NCI-H748 (cell line): ENCODE measurements at regions not wholly inside any gene's neighbourhood (a gene's known extent, or its start where the extent isn't known, plus 50 kb on each side); places are given as distances from the start of the nearest gene placed in this dataset.

Experiments
- DNase-seq: peaks from one replicate; lab custom pipeline; 2025; ENCODE audit not compliant: unreplicated experiment; lab: John Stamatoyannopoulos, UW

DNA sequence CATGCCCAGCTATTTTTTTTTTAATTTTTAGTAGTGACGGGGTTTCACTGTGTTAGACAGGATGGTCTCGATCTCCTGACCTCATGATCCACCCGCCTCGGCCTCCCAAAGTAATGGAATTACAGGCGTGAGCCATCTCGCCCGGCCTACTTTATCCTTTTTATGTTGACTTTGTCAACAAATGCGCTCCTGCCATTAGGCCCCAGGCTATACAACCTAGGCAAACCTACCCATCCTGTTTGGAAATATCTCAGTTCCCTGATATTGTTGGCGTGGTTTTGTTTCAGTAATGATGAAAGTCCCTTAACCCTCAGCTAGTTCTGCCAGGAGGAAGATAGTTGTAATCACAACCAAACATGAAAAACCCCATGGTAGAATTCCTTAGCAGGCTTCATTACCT, 249.4 kb upstream of the SOX11 start:
- peak; percentile 15 for DNase-seq

DNA sequence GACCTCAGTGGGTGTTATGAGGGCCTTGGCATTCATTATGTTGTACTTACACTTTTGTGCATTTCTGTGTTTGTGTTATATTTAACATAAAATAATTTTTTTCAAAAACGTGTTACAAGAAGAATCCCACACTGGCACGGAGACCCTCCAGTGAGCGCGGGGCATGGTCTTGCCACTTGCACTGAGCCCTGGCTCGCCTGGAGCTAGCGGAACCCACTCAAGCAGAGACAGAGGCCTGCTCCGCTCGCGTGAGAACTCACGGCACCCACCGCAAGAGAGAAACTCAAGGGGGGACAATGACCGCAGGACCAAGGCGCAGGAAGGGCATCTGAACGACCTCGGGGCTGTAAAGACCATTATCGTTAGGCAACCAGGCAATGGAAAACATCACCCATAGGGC, 248.0 kb upstream of the SOX11 start:
- no peak for DNase-seq

DNA sequence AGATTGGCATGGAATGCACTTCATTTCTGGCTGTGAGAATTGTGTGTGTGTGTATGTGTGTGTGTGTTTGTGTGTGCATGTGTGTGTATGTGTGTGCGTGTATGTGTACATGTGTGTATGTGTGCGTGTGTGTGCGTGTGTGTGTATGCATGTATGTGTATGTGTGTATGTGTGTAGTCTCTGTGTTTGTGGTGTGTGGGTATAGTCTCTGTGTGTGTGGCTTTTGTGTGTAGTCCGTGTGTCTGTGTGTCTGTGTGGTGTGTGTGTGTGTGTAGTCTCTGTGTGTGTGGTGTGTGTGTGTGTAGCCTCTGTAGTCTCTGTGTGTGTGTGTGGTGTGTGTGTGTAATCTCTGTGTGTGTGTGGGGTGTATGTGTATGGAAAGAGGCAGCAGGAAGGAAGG, 247.3 kb upstream of the SOX11 start:
- DNase-seq = no peak

DNA sequence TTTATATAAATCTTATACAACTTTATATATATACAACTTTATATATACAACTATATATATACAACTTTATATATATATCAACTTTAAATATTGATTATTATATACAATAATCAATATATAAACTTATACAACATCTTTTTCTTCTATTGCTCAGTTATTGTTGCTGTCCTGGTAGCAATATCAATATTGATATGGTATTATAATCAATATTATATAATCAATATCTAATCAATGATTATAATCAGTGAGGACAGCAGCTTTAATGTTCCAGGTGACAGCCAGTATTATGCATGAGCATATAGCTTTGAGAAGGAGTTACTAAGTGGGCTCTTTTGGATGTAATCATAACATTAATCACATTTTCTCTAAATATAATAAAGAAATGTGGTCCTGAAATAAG, 242.3 kb upstream of the SOX11 start:
- DNase-seq = no peak

GRCh38 chr2:5453220-5454050, 238.7 kb upstream of the SOX11 start:
- DNase-seq = no peak

DNA sequence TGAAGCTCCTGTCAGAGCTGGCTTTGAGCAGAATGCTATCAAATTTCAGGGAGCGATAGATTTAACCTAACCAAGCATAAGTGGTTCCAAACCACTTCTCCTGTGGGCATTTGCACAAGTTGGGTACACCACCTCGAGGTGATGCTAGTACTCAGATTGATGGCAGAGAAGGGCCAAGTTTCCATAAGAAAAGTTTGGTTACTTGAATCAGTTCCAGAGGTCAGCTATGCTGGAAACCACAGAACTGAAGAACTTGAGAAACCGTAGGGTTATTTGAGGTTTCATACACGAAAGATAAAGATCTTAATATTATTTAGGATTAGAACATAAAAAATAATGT, 238.2 kb upstream of the SOX11 start:
- no peak for DNase-seq

GRCh38 chr2:5459041-5459440, 233.1 kb upstream of the SOX11 start:
- DNase-seq = no peak

GRCh38 chr2:5464657-5465056, 227.5 kb upstream of the SOX11 start:
- DNase-seq = no peak

DNA sequence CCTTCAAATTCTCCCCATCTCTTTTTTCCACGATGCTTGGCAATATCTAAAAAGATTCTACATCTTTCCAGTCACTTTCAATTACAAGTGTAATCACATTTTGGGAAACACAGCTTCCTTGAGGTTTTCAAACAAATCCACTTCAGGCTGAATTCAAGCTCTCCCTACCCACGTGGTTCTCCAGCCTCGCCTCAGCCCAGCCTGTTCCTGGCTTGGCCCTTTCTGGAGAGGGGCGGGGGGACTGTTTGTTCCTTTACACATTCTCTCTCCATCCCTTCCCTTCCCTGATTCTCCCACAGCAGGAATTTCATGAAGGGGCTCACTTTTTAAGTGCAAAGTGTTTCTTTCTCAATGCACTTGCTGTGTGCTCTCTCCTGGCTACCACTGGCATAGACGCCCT, 226.3 kb upstream of the SOX11 start:
- DNase-seq = no peak

GRCh38 chr2:5467178-5467905, 224.8 kb upstream of the SOX11 start:
- DNase-seq = no peak

DNA sequence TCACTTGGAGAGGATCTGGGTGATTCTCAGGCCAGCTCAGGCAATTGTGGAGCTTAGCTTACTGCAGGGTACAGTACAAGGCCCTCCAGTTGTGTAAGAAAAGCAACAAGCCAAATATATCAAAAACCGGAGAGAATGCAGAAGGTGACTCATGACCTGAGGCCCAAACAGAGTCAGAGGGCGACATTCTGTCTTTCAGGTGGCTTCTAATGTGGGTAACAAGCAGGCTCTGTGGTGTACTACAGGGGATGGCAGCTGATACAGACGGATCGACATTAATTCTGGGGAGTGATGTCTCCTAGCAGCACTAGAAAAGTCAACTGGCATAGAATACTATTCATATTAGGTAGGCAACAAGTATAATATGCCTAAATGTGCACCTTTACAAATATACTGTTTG, 219.5 kb upstream of the SOX11 start:
- DNase-seq = peak; percentile 27

- peak; percentile 12 for DNase-seq
These were observed 218.5 kb upstream of the SOX11 start for GRCh38 chr2:5473635-5474034.

DNA sequence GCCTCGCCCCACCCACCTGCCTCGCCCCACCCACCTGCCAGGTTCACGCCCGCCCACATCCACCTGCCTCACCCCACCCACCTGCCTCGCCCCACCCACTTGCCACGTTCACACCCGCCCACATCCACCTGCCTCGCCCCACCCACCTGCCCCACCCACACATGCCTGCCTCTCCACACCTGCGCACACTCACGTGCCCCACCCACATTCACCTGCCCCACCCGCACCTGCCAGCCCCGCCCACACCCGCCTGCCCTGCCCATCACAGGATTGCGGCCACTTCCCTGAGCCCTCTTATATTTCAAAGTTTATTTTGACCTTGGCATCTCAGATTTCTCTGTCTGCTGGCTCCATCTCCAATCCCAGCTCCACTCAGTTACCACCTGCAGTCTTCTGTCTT, 217.5 kb upstream of the SOX11 start:
- peak; percentile 81 for DNase-seq

DNA sequence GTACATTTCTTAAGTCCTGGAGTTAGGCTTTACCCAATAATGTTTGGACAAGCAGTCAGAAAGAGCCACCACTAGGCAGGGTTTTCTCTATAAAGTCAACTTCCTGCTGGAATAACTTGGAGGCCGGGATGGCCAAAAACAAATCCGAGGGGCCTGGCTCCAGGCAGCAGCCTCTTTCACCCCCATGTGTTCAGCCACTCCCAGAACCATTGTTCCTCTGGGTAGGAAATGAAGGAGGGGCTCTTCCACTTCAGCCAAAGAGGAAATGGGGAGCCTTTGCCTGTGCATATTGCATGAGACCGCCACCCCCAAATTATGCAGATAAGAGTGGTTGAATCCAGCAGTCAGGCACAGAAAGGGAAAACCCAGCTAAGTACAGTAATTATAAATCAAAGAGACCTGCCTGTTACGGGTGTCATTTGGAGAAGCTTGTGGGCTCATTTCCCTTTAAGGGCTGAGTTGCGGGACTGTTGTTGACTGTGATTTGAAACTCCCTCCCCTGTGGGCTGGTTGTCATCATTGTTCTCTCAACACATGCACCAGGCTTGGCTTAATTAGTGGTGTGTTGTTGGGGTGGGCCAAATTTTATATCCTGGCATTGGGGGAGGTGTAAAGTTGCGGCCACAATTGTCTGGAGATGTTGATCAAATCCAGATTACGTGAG, 212.8 kb upstream of the SOX11 start:
- DNase-seq = peak; percentile 90

- no peak for DNase-seq
These were observed 209.3 kb upstream of the SOX11 start for GRCh38 chr2:5482929-5483331.

DNA sequence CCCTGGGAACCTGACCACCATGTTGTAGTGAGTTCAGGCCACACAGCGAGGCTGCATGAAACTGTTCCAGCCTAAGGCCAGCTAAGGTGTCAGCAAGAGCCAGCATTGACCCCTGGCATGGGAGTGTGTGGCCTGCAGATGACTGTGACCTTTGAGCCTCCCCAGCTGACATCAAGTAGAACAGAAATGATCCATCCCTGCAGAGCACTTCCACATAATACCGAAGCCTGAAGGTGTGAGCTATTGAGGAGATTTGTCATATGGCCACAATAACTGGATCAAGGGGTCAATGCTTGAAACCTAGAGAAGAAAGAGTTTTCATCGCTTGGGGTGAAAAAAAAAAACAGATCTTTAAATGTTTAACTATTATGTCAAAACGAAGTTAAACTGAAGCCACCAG, 207.3 kb upstream of the SOX11 start:
- no peak for DNase-seq

GRCh38 chr2:5491523-5491922, 200.7 kb upstream of the SOX11 start:
- no peak for DNase-seq

DNA sequence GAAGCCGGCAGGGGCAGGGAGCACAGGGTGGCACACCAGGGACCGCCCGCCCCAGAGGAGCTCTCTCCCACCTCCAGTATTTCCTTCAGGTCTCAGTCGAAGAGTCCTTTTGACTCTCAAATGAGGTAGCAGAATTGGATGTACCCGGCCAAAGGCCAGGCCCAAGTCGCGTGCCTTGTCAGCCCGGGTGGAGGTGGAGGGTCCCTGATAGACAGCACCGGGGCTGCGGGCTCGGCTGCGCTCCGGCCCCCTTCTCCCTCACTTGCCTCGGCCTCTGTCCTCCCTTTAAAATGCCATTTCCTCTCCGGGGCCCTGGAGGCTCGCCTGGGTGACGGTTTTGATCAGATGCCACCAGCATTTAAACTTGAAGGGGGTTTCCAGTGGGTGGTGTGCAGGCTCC, 198.9 kb upstream of the SOX11 start:
- DNase-seq = no peak

- DNase-seq = no peak
These were observed 198.0 kb upstream of the SOX11 start for GRCh38 chr2:5494212-5494611.

GRCh38 chr2:5495586-5495985, 196.6 kb upstream of the SOX11 start:
- no peak for DNase-seq

GRCh38 chr2:5497874-5498273, 194.3 kb upstream of the SOX11 start:
- DNase-seq = no peak

DNA sequence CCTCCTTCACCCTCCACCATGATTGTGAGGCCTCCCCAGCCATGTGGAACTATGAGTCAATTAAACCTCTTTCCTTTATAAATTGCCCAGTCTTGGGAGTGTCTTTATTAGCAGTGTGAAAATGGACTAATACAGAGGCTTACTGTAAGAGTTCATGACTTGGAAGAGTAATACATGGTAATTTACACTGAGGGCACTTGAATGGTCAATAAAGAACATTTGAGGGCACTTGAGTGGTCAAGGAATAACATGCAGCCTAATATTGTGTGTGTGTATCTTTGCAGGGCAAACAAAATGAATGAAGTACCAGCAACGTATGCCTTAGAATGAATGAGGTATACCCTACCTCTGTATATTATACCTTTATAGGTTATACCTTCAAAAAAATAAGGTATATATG, 190.4 kb upstream of the SOX11 start:
- no peak for DNase-seq
